ENCODE measurements at regions not wholly inside any gene's neighbourhood (a gene's known extent, or its start where the extent isn't known, plus 50 kb on each side); places are given as distances from the start of the nearest gene placed in this dataset.

- no peak for DNase-seq
These were observed 1536.4 kb upstream of the TENM3 start for GRCh38 chr4:180706766-180707165.

DNA sequence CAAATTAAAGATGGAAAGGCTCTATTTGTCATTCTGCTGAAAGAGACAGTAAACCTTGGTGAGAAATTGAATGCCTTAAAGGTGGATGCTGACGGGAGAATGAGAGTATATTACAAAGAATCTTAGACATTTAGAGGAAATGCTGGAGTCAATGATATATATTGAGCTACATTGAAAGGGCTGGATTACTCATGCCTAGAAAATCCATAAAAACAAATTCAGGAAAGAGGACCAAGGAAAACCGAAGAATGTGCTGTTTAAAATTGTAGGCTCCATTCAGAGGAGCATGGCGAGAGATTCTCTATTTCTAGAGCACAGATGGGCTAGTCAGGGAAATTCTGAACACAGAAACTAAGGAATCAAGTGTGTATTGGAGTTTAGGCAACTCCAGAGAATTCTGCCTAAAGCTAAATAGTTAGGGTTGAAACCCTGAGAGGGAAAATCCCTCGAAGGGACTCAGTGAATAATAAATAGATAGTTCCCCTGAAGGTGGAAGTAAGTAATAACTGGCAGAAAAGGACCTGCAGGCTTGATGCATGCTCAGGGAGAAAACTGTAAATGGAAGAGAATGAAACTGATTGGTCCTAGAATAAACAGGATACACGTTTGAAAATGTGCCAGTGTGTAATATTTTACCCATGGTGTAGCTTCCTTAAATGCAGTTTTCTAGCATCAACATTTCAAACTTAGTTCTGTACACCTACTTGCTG lies 1532.4 kb upstream of the TENM3 start:
- DNase-seq, result no peak

GRCh38 chr4:180717451-180718033 lies 1525.7 kb upstream of the TENM3 start:
- no peak for DNase-seq

GRCh38 chr4:180721356-180721755 lies 1521.8 kb upstream of the TENM3 start:
- DNase-seq, result no peak

DNA sequence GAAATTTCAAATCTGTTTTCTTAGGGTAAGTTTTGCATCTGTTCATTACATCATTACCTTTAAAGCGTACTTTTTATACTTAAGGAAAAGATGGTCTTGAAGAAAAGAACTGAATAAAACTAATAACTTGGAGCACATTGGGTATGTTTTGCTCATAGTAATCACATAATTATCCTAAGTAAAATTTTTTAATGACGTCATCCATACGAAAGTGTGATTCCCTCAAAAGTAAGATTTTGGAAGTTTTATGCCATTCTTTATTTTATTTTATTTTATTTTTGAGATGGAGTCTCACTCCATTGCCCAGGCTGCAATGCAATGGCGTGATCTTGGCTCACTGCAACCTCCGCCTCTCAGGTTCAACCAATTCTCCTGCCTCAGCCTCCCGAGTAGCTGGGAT lies 1516.6 kb upstream of the TENM3 start:
- DNase-seq, result no peak

DNA sequence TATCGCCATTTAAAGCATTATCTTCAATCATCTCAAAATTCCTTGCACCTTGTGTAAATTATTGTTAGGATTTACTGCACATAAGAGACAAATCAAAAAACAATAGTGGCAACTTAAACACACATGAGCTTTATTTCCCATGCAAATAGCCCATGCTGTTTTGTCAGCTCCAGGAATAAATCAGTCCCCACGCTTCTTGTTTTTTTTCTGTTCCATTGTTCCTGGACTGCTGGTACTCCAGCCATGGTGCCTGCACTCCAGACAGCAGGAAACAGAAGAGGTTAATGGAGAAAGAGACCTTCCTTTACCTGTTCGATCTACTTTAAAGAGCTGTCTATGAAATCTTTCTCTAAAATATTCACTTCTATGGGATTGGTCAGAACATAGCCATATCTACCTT lies 1515.7 kb upstream of the TENM3 start:
- no peak for DNase-seq

DNA sequence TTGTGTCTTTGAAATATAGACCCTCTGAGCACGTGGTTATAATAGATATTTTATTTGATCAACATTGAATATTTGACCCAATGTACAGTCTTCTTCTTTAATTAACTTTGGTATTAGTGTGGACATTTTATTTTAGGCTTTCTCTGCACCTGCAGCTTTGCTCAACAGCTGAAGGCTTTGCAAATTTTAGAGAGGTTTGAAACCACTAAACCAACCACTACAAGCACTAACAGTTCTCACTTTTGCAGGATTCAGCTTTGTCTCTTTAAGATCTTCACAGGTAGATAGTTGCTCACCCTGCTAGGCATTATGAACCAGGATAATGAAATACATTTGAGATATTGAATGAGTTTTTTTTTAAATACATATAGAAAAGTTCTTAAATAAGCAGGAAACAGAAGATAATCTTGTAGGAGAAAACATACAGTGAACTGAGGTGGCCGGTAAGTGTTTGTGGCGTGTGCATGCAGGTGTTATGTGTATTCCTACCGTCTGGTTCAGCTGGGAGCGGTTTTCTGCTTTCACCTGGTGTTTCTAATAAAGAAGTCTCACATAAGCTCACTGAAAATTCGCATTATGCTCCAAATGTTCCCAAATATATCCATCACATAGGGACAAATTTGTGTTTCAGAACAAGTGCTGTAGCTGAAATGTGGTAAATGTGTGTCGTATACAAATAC lies 1508.3 kb upstream of the TENM3 start:
- no peak for DNase-seq

- no peak for DNase-seq
These were observed 1501.5 kb upstream of the TENM3 start for GRCh38 chr4:180741703-180742102.

GRCh38 chr4:180745019-180745418 lies 1498.2 kb upstream of the TENM3 start:
- no peak for DNase-seq

DNA sequence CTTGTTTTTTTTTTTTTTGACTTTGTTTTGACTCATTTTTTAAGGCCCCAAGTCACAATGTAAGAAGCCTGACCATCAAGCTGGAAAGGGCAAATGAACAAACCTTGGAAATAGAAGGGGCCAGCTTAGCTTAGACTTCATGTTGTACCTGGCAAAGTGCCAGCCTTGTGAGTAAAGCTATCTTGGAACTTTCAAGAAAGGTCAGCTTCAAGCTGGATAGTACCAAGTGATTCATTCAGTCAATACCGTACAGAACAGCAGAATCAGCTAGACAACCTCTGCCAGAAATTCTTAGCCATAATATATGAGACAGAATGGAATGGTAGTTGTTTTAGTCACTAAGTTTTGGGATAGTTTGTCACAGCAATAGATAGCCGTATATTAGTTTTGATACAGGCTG lies 1492.2 kb upstream of the TENM3 start:
- DNase-seq, result no peak

GRCh38 chr4:180757927-180758326 lies 1485.3 kb upstream of the TENM3 start:
- DNase-seq, result no peak

GRCh38 chr4:180766045-180766444 lies 1477.2 kb upstream of the TENM3 start:
- no peak for DNase-seq

DNA sequence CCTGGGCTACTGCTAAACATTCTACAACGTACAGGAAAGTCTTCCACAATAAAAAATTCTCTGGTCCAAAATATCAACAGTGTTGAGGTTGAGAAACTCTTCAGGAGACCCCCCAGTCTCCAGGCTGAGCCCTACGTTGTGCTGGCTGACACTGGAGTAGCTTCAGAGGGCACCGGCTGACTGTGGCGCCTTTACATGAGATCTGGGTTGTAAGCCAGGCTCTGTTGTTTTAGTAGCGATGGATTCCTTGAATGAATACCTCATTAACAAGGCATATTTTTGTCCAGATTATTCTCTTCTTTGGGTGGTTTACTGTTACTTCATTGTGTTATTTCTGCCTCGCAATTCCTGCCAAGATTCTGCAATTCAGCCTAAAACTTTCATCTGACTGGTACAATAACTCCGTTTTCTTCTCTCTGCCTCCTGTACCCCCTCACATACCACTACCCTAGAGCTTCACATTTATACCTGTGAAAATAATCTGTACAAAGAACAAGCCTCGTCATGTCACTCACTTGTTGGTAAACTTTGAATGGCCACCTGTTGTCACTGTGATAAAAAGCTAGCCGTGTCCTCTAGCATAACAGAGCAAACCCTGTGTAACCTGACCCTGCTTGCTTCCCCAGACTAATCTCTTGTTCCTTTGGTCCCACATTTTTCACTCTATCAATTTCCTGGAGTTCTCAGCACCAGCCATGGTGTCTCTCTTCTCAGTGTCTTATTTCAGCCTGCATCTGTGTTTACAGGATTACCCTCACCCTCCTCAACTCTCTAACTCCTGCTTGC lies 1476.1 kb upstream of the TENM3 start:
- DNase-seq, result no peak

GRCh38 chr4:180768610-180769009 lies 1474.6 kb upstream of the TENM3 start:
- no peak for DNase-seq

GRCh38 chr4:180769791-180770190 lies 1473.4 kb upstream of the TENM3 start:
- DNase-seq, result no peak

GRCh38 chr4:180770265-180770664 lies 1472.9 kb upstream of the TENM3 start:
- no peak for DNase-seq

DNA sequence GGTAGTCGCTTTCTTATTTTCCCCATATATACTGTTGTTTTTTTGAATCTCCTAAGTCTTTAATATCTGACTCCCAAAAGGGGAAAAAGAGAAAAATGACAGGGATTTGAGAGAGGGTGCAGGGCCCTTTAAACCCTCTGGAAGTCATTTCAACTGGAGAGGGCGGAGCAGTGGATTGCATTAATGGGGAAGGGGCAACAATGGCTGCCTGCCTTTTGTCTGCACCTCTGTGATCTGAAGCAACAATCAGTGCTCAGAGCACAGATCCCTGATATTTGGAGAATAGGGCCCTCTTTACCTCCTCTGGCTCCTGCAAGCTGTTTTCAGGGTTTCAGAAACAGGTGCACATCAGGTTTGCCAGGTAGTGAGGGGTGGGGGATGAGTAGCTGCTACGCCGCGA lies 1458.3 kb upstream of the TENM3 start:
- no peak for DNase-seq

DNA sequence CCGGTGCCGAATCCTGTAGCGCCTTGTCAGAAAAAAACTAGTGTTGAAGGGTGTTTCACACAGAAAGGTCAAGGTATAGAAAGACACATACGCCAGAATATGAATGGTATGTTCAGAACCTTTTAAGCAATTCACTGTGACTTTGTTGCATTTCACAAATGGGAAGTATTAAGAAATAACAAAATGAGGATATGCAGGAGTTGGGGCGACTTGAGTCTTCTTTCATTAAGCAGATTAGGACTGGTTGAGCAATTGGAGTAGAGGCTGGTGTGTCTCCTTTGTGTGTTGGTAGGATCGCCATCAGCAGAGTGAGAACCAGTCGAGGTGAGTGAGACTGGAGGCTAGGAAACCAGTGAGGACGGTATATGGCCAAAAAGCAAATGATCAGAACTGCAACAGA lies 1454.5 kb upstream of the TENM3 start:
- no peak for DNase-seq

- DNase-seq, result no peak
These were observed 1453.3 kb upstream of the TENM3 start for GRCh38 chr4:180789929-180790328.

- DNase-seq, result no peak
These were observed 1452.7 kb upstream of the TENM3 start for GRCh38 chr4:180790471-180790870.

GRCh38 chr4:180792541-180792940 lies 1450.7 kb upstream of the TENM3 start:
- DNase-seq, result no peak

GRCh38 chr4:180794333-180794732 lies 1448.9 kb upstream of the TENM3 start:
- no peak for DNase-seq

DNA sequence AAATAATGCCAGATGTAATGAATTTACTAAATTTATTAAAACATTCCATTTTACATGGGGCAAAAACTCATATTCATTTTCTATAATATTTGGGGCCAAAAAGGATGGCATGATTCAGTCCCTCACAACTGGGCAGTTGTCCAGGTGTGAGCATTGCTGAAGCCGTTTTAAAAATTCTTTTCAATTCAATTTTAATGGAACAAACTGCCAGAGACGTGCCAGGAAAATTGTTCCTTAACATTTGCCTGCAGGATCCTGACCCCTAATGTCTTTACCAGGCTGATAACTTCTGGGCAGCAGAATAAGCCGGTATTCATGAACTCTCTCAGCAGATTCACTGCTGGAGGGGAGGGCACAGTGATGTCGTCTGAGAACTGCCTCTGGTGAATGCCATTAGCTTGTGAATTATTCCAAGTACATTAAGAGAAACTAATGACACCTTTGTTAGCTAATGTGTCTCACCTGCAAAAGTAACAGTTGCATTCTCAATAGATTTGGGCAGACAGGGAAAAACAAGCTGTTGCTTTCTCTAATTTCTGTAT lies 1445.1 kb upstream of the TENM3 start:
- DNase-seq, result no peak
